HepG2 (cell line): ENCODE measurements at regions not wholly inside any gene's neighbourhood (a gene's known extent, or its start where the extent isn't known, plus 50 kb on each side); places are given as distances from the start of the nearest gene placed in this dataset.

Source experiments
- ATAC-seq: fragments of 200-7000 bp; cut with Tn5 transposase; 3 replicates; pipeline ENCODE4 v1.9.1; 2020; ENCODE audit warnings: mild to moderate bottlenecking, moderate library complexity
- BruUV-seq: library from RNA; stranded (reverse); fragments of 400-500 nt; replicated peaks from 2 replicates; lab custom pipeline; 2021; lab: Mats Ljungman, UMichigan
- CTCF ChIA-PET: fragments of 300-600 bp; formaldehyde crosslinking; extraction: SDS; loops from one replicate; lab custom pipeline; 2021; ENCODE audit warnings: low total read pairs, inconsistent platforms, low intra/inter-chr PET ratio; lab: Yijun Ruan, JAX
- POLR2A ChIA-PET: fragments of 350-600 bp; sonication (Branson Sonifier 250); formaldehyde crosslinking; loops from one replicate; lab custom pipeline; 2020; ENCODE audit warnings: antibody characterized with exemption, inconsistent platforms; lab: Yijun Ruan, JAX
- DNase-seq: peaks from one replicate; pipeline ENCODE4 v3.0.0-alpha.2; 2015; ENCODE audit warnings: low spot score
- FAIRE-seq: peaks from 3 replicates; lab custom pipeline; 2011; peaks lifted over from hg19 to GRCh38; lab: Jason Lieb, UNC
- H2AFZ ChIP-seq: one replicate; pipeline ENCODE4 v1.6.1; 2011; ENCODE audit warnings: low read length, inconsistent platforms
- H3K27ac ChIP-seq: fragments of 300-600 bp; 3 replicates; pipeline ENCODE4 v1.8.0; 2011; ENCODE audit warnings: mixed run types, mild to moderate bottlenecking, mixed read lengths, low read length, inconsistent platforms; ENCODE audit not compliant: insufficient read depth; ENCODE audit errors: extremely low read length
- H3K27me3 ChIP-seq, 2 experiments: fragments of 200-600 bp in 1 of 2; 2 replicates in 1 of 2; 3 replicates in 1 of 2; pipeline versions ENCODE4 v1.6.0 to v1.8.0; 2011; ENCODE audit warnings: low read length in 2 of 2, mild to moderate bottlenecking in 2 of 2, moderate library complexity in 2 of 2, inconsistent platforms in 1 of 2; ENCODE audit not compliant: insufficient read depth in 2 of 2, control insufficient read depth in 1 of 2
- H3K36me3 ChIP-seq, 2 experiments: fragments of 200-600 bp in 1 of 2; replicated peaks in 1 of 2; 2 replicates in 1 of 2; 3 replicates in 1 of 2; pipeline versions ENCODE4 v1.5.1 to v1.8.0; 2011; ENCODE audit warnings: low read length in 2 of 2, inconsistent platforms in 1 of 2; ENCODE audit not compliant: insufficient read depth in 2 of 2, control insufficient read depth in 1 of 2
- H3K4me1 ChIP-seq: 2 replicates; pipeline ENCODE4 v1.5.1; 2012; ENCODE audit warnings: low read length, inconsistent platforms; ENCODE audit not compliant: insufficient read depth
- H3K4me2 ChIP-seq: 2 replicates; pipeline ENCODE4 v1.6.0; 2011; ENCODE audit warnings: low read depth, low read length, inconsistent platforms
- H3K4me3 ChIP-seq, 3 experiments: fragments of 200-600 bp in 1 of 3; sonication (generic), shearing (Covaris generic) in 1 of 3; replicated peaks in 1 of 3; 2 replicates each; pipeline ENCODE4 v1.5.1; 2011 to 2016; ENCODE audit warnings: low read length in 3 of 3, inconsistent platforms in 2 of 3, low read depth in 2 of 3, mild to moderate bottlenecking in 2 of 3, control low read depth in 1 of 3, mixed read lengths in 1 of 3; ENCODE audit not compliant: insufficient read depth in 1 of 3
- H3K79me2 ChIP-seq: one replicate; pipeline ENCODE4 v1.6.1; 2011; ENCODE audit warnings: low read length, inconsistent platforms; ENCODE audit not compliant: insufficient read depth
- H3K9ac ChIP-seq: 2 replicates; pipeline ENCODE4 v1.6.0; 2011; ENCODE audit warnings: mild to moderate bottlenecking, low read depth, low read length, inconsistent platforms; ENCODE audit not compliant: insufficient read depth
- H3K9me3 ChIP-seq: 2 replicates; pipeline ENCODE4 v1.5.1; 2012; ENCODE audit warnings: mild to moderate bottlenecking, low read length
- H4K20me1 ChIP-seq: 2 replicates; pipeline ENCODE4 v1.6.0; 2011; ENCODE audit warnings: inconsistent platforms, mild to moderate bottlenecking, low read length, moderate library complexity; ENCODE audit not compliant: insufficient read depth
- EEA1 ChIP-seq: sonication (generic); formaldehyde crosslinking; IDR thresholded peaks from 2 replicates; pipeline ENCODE4 v1.5.1; 2020; ENCODE audit warnings: mild to moderate bottlenecking, missing genetic modification reagents, borderline replicate concordance
- FOXA3 ChIP-seq: IDR thresholded peaks from 2 replicates; pipeline ENCODE4 v1.6.1; 2016; ENCODE audit warnings: missing genetic modification reagents, missing compliant biosample characterization
- HNRNPUL1 ChIP-seq: fragments of 200-400 bp; formaldehyde crosslinking; IDR thresholded peaks from 2 replicates; pipeline ENCODE4 v1.6.1; 2017; ENCODE audit warnings: low read depth, mild to moderate bottlenecking, low read length, moderate library complexity
- RAD21 ChIP-seq: fragments of 450-650 bp; formaldehyde crosslinking; IDR thresholded peaks from 2 replicates; pipeline ENCODE4 v1.5.0; 2020; ENCODE audit warnings: mild to moderate bottlenecking
- SMAD3 ChIP-seq: sonication (generic); formaldehyde crosslinking; IDR thresholded peaks from 2 replicates; pipeline ENCODE4 v1.4.0; 2020; ENCODE audit warnings: missing genetic modification reagents
- SMAD9 ChIP-seq: sonication (generic); formaldehyde crosslinking; IDR thresholded peaks from 2 replicates; pipeline ENCODE4 v1.5.1; 2020; ENCODE audit warnings: mild to moderate bottlenecking, missing genetic modification reagents
- TAF15 ChIP-seq: fragments of 200-400 bp; formaldehyde crosslinking; IDR thresholded peaks from one replicate; pipeline ENCODE4 v1.6.1; 2018; ENCODE audit warnings: mild to moderate bottlenecking, low read depth, low read length; ENCODE audit not compliant: poor library complexity, severe bottlenecking
- THAP11 ChIP-seq: IDR thresholded peaks from 2 replicates; pipeline ENCODE4 v1.6.1; 2016; ENCODE audit warnings: missing biosample characterization, missing genetic modification reagents
- ZBTB20 ChIP-seq: sonication (generic); formaldehyde crosslinking; IDR thresholded peaks from 2 replicates; pipeline ENCODE4 v1.8.1; 2023; ENCODE audit warnings: missing genetic modification reagents, low read depth, mild to moderate bottlenecking, borderline replicate concordance
- ZNF431 ChIP-seq: sonication (generic); formaldehyde crosslinking; IDR thresholded peaks from 2 replicates; pipeline ENCODE4 v1.9.0; 2022; ENCODE audit warnings: missing genetic modification reagents, low read depth, mild to moderate bottlenecking, borderline replicate concordance
- ZNF484 ChIP-seq: sonication (generic); formaldehyde crosslinking; IDR thresholded peaks from 2 replicates; pipeline ENCODE4 v1.5.1; 2020; ENCODE audit warnings: mild to moderate bottlenecking, low read depth, missing genetic modification reagents, borderline replicate concordance
- ZNF670 ChIP-seq: sonication (generic); formaldehyde crosslinking; IDR thresholded peaks from 2 replicates; pipeline ENCODE4 v1.8.0; 2022; ENCODE audit warnings: mild to moderate bottlenecking, missing genetic modification reagents, borderline replicate concordance
- ZNF720 ChIP-seq: sonication (generic); formaldehyde crosslinking; IDR thresholded peaks from 2 replicates; pipeline ENCODE4 v1.4.0; 2020; ENCODE audit warnings: missing genetic modification reagents
- WGBS: methylation state at CpG from one replicate; pipeline ENCODE4 v1.1.6; 2017; ENCODE audit warnings: low lambda C conversion rate; 5-methylcytosine and 5-hydroxymethylcytosine counted together
- in situ Hi-C: cut with HindIII; loops from 2 replicates; pipeline ENCODE4 v1.10.0; 2017; ENCODE audit warnings: low pct_unique_long_range_greater_than_20kb; ENCODE audit not compliant: extremely low pct_ligation_motif_present
- intact Hi-C: fragments of 100-400 bp; cut with micrococcal nuclease; formaldehyde crosslinking; loops from one replicate; pipeline ENCODE4 v1.10.0; 2022; ENCODE audit not compliant: unreplicated experiment
- TF ChIP-seq, protein P1 (sequence below): sonication (generic); formaldehyde crosslinking; IDR thresholded peaks from 2 replicates; pipeline ENCODE4 v1.5.0; 2020; ENCODE audit warnings: mild to moderate bottlenecking, low read depth, missing genetic modification reagents, borderline replicate concordance
- TF ChIP-seq, protein P2 (sequence below): sonication (generic); formaldehyde crosslinking; IDR thresholded peaks from 2 replicates; pipeline ENCODE4 v1.4.0; 2020; ENCODE audit warnings: mild to moderate bottlenecking, missing genetic modification reagents, borderline replicate concordance
- TF ChIP-seq, protein P3 (sequence below): sonication (generic); formaldehyde crosslinking; IDR thresholded peaks from 2 replicates; pipeline ENCODE4 v1.4.0; 2020; ENCODE audit warnings: mild to moderate bottlenecking, missing genetic modification reagents
- TF ChIP-seq, protein P4 (sequence below): sonication (generic); formaldehyde crosslinking; conservative IDR thresholded peaks from 2 replicates; pipeline ENCODE4 v1.4.0; 2020; ENCODE audit warnings: missing genetic modification reagents

DNA sequence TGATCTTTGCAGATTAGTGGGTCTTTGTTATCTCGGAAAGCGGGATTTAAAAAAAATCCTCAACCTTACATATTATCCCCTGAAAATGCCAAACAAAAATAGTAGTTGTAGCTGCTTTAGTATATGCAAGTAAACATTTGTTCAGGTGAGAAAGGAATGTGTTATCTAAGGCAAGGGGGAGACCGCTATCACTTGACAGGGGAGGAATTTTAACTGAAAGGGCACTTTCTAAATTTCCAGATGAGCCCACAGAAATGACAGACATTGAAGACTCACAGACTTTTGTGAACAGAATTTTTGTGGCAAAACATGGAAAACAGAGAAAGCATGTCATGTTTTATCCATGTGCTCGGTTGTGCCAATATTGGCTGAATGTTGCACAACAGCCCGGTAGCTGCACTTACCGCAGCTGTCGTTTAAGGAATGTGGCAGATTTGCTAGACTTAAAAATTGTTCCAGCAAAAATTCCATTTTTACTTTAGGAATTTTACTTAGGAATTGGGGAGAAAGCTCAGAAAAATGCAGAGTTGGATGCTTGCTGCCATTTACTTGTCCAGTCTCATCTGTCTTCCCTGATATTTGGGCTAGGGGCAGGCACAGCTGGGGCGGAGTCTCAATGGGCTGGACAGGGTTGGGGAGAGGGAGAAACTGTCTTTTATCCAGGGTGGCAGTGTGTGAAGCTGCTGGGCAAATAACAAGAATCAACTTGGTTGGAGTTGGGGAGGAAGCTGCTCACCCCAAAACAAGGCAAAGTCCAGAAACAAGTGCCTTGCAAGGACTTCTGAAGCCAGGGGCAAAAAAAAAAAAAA lies 94.6 kb upstream of the RPS6KA3 start (continued):
- no peak for TF ChIP-seq RAD21 (CRISPR knock-in tag)
- no peak for TF ChIP-seq HNRNPUL1
- TF ChIP-seq SMAD9: no peak
- peak; percentile 19; the same call in 1 of the 2 replicates for TF ChIP-seq FOXA3 (CRISPR knock-in tag)
- no peak for TF ChIP-seq ZNF484 (CRISPR knock-in tag)
- TF ChIP-seq ZNF670 (CRISPR knock-in tag): no peak
- no peak for TF ChIP-seq ZNF431 (CRISPR knock-in tag)

DNA sequence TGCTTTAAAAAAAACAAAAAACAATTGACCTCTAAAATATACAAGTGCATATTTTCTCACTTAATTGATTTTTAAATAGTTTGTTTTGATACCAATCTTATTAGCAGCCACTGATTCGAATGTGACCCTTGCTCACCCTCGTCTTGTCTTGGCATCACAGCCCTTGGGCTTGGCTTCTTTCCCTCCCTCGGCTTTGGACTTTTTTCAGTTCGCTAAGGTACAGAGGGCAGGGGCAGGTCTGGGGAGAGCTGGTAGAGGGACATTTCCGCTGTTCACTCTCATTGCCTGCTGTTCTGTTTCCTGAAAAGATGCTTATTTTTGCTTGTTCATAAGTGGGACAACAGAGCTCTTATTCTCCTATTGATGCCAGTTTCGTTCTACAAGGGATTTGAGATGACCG lies 88.5 kb upstream of the RPS6KA3 start:
- Histone ChIP-seq H3K36me3 (no peaks in the 10 kb centered on the region), H3K4me2 (no peak overlapping the region), H3K27ac (no peak overlapping the region), H3K27me3 (no peaks in the 10 kb centered on the region), H2AFZ (no peak overlapping the region), H3K9me3 (no peaks in the 10 kb centered on the region), H3K4me3 (no peak overlapping the region), H4K20me1 (no peaks in the 10 kb centered on the region), H3K4me1 (peaks cover 7% of the 10 kb centered on the region), H3K79me2 (no peaks in the 10 kb centered on the region), H3K9ac (no peak overlapping the region)
- DNase-seq (no peak), ATAC-seq (no peak), FAIRE-seq (no peak)
- intact Hi-C loops: no loop called here
- TF ChIP-seq, protein P1, sequence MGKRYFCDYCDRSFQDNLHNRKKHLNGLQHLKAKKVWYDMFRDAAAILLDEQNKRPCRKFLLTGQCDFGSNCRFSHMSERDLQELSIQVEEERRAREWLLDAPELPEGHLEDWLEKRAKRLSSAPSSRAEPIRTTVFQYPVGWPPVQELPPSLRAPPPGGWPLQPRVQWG (CRISPR knock-in tag): no peak
- TF ChIP-seq ZBTB20 (CRISPR knock-in tag) (no peak), EEA1 (no peak), ZNF720 (CRISPR knock-in tag) (no peak), THAP11 (CRISPR knock-in tag) (no peak), TAF15 (no peak), SMAD3 (CRISPR knock-in tag) (no peak)
- TF ChIP-seq, protein P2, sequence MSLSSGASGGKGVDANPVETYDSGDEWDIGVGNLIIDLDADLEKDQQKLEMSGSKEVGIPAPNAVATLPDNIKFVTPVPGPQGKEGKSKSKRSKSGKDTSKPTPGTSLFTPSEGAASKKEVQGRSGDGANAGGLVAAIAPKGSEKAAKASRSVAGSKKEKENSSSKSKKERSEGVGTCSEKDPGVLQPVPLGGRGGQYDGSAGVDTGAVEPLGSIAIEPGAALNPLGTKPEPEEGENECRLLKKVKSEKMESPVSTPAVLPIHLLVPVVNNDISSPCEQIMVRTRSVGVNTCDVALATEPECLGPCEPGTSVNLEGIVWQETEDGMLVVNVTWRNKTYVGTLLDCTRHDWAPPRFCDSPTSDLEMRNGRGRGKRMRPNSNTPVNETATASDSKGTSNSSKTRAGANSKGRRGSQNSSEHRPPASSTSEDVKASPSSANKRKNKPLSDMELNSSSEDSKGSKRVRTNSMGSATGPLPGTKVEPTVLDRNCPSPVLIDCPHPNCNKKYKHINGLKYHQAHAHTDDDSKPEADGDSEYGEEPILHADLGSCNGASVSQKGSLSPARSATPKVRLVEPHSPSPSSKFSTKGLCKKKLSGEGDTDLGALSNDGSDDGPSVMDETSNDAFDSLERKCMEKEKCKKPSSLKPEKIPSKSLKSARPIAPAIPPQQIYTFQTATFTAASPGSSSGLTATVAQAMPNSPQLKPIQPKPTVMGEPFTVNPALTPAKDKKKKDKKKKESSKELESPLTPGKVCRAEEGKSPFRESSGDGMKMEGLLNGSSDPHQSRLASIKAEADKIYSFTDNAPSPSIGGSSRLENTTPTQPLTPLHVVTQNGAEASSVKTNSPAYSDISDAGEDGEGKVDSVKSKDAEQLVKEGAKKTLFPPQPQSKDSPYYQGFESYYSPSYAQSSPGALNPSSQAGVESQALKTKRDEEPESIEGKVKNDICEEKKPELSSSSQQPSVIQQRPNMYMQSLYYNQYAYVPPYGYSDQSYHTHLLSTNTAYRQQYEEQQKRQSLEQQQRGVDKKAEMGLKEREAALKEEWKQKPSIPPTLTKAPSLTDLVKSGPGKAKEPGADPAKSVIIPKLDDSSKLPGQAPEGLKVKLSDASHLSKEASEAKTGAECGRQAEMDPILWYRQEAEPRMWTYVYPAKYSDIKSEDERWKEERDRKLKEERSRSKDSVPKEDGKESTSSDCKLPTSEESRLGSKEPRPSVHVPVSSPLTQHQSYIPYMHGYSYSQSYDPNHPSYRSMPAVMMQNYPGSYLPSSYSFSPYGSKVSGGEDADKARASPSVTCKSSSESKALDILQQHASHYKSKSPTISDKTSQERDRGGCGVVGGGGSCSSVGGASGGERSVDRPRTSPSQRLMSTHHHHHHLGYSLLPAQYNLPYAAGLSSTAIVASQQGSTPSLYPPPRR (CRISPR knock-in tag): no peak
- TF ChIP-seq, protein P3, sequence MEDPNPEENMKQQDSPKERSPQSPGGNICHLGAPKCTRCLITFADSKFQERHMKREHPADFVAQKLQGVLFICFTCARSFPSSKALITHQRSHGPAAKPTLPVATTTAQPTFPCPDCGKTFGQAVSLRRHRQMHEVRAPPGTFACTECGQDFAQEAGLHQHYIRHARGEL (CRISPR knock-in tag): no peak
- TF ChIP-seq, protein P4, sequence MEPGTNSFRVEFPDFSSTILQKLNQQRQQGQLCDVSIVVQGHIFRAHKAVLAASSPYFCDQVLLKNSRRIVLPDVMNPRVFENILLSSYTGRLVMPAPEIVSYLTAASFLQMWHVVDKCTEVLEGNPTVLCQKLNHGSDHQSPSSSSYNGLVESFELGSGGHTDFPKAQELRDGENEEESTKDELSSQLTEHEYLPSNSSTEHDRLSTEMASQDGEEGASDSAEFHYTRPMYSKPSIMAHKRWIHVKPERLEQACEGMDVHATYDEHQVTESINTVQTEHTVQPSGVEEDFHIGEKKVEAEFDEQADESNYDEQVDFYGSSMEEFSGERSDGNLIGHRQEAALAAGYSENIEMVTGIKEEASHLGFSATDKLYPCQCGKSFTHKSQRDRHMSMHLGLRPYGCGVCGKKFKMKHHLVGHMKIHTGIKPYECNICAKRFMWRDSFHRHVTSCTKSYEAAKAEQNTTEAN: no peak
- ChIA-PET CTCF (no interaction called here), POLR2A (no interaction called here)
- WGBS: 93% methylated on average over 7 of the region's 7 CpGs
- in situ Hi-C loops: no loop called here
- BruUV-seq: no TSS peak
